Astrocyte (in vitro differentiated cells and primary cell): ENCODE measurements at regions not wholly inside any gene's neighbourhood (a gene's known extent, or its start where the extent isn't known, plus 50 kb on each side); places are given as distances from the start of the nearest gene placed in this dataset.

Source experiments
- DNase-seq: peaks from one replicate; pipeline ENCODE4 v3.0.0-alpha.2; 2010; ENCODE audit warnings: low read depth
- FAIRE-seq: peaks from 2 replicates; lab custom pipeline; 2011; peaks lifted over from hg19 to GRCh38; lab: Jason Lieb, UNC
- H2AFZ ChIP-seq: 2 replicates; pipeline ENCODE4 v1.6.0; 2012; ENCODE audit warnings: low read depth, low read length, inconsistent platforms
- H3K27ac ChIP-seq: 2 replicates; pipeline ENCODE4 v1.5.1; 2011; ENCODE audit warnings: low read depth, low read length, inconsistent platforms
- H3K27me3 ChIP-seq: 2 replicates; pipeline ENCODE4 v1.6.0; 2011; ENCODE audit warnings: low read length, inconsistent platforms; ENCODE audit not compliant: insufficient read depth
- H3K36me3 ChIP-seq: 2 replicates; pipeline ENCODE4 v1.5.1; 2011; ENCODE audit warnings: low read length, inconsistent platforms; ENCODE audit not compliant: insufficient read depth
- H3K4me1 ChIP-seq: 2 replicates; pipeline ENCODE4 v1.5.1; 2011; ENCODE audit warnings: low read length, inconsistent platforms; ENCODE audit not compliant: insufficient read depth
- H3K4me2 ChIP-seq: 2 replicates; pipeline ENCODE4 v1.6.0; 2012; ENCODE audit warnings: low read length, inconsistent platforms
- H3K4me3 ChIP-seq: 2 replicates; pipeline ENCODE4 v1.5.1; 2011; ENCODE audit warnings: low read depth, mild to moderate bottlenecking, low read length, inconsistent platforms; ENCODE audit not compliant: insufficient read depth
- H3K79me2 ChIP-seq: 2 replicates; pipeline ENCODE4 v1.6.0; 2012; ENCODE audit warnings: mild to moderate bottlenecking, low read length, inconsistent platforms; ENCODE audit not compliant: insufficient read depth
- H3K9ac ChIP-seq: 2 replicates; pipeline ENCODE4 v1.6.0; 2012; ENCODE audit warnings: mild to moderate bottlenecking, low read length, inconsistent platforms
- H3K9me3 ChIP-seq: 2 replicates; pipeline ENCODE4 v1.5.1; 2012; ENCODE audit warnings: low read depth, mild to moderate bottlenecking, low read length, inconsistent platforms; ENCODE audit not compliant: insufficient read depth
- H4K20me1 ChIP-seq: 2 replicates; pipeline ENCODE4 v1.6.0; 2012; ENCODE audit warnings: low read length, inconsistent platforms; ENCODE audit not compliant: insufficient read depth
- H3K27ac Mint-ChIP-seq: one replicate; pipeline ENCODE4 v1.8.0; 2021; ENCODE audit warnings: mild to moderate bottlenecking, mixed read lengths; ENCODE audit not compliant: unreplicated experiment
- H3K27me3 Mint-ChIP-seq: one replicate; pipeline ENCODE4 v1.8.0; 2021; ENCODE audit warnings: low read depth, mixed read lengths; ENCODE audit not compliant: unreplicated experiment
- H3K36me3 Mint-ChIP-seq: one replicate; pipeline ENCODE4 v1.8.0; 2021; ENCODE audit warnings: low read depth, mixed read lengths; ENCODE audit not compliant: unreplicated experiment
- H3K4me1 Mint-ChIP-seq: one replicate; pipeline ENCODE4 v1.8.0; 2021; ENCODE audit warnings: low read depth, mixed read lengths; ENCODE audit not compliant: unreplicated experiment
- H3K4me3 Mint-ChIP-seq: one replicate; pipeline ENCODE4 v1.8.0; 2021; ENCODE audit warnings: mild to moderate bottlenecking, moderate library complexity, mixed read lengths; ENCODE audit not compliant: unreplicated experiment
- H3K9me3 Mint-ChIP-seq: one replicate; pipeline ENCODE4 v1.8.0; 2021; ENCODE audit warnings: mild to moderate bottlenecking, mixed read lengths; ENCODE audit not compliant: unreplicated experiment
- CTCF ChIP-seq: IDR thresholded peaks from 2 replicates; pipeline ENCODE4 v1.5.1; 2011; ENCODE audit warnings: low read depth, mild to moderate bottlenecking, inconsistent platforms, low read length, moderate library complexity; ENCODE audit not compliant: insufficient read depth
- EZH2 ChIP-seq: IDR thresholded peaks from 2 replicates; pipeline ENCODE4 v1.6.1; 2012; ENCODE audit warnings: mild to moderate bottlenecking, low read length, inconsistent platforms; ENCODE audit not compliant: insufficient read depth

- Histone ChIP-seq H3K9ac (no peak overlapping the region), H3K79me2 (no peaks in the 10 kb centered on the region), H4K20me1 (no peaks in the 10 kb centered on the region), H3K36me3 (no peaks in the 10 kb centered on the region), H3K27me3 (no peaks in the 10 kb centered on the region), H3K4me3 (no peak overlapping the region), H3K4me2 (no peak overlapping the region), H3K4me1 (no peaks in the 10 kb centered on the region), H3K9me3 (no peaks in the 10 kb centered on the region), H3K27ac (no peak overlapping the region), H2AFZ (no peak overlapping the region)
- Mint-ChIP-seq H3K9me3 (no peaks in the 10 kb centered on the region), H3K4me3 (no peak overlapping the region), H3K36me3 (no peaks in the 10 kb centered on the region), H3K27ac (no peak overlapping the region), H3K27me3 (no peaks in the 10 kb centered on the region), H3K4me1 (no peaks in the 10 kb centered on the region)
- no peak for TF ChIP-seq EZH2
- no peak for TF ChIP-seq CTCF
- DNase-seq (no peak), FAIRE-seq (no peak)
These were observed 836.8 kb upstream of the VRK2 start for GRCh38 chr2:57209799-57210198.

GRCh38 chr2:57210855-57211254 is 835.8 kb upstream of the VRK2 start:
- Histone ChIP-seq H3K4me2 (no peak overlapping the region), H3K4me3 (no peak overlapping the region), H4K20me1 (no peaks in the 10 kb centered on the region), H3K9ac (no peak overlapping the region), H3K27me3 (no peaks in the 10 kb centered on the region), H3K79me2 (no peaks in the 10 kb centered on the region), H2AFZ (no peak overlapping the region), H3K9me3 (no peaks in the 10 kb centered on the region), H3K27ac (no peak overlapping the region), H3K4me1 (no peaks in the 10 kb centered on the region), H3K36me3 (no peaks in the 10 kb centered on the region)
- DNase-seq (no peak), FAIRE-seq (no peak)
- no peaks in the 10 kb centered on the region for H3K27me3 Mint-ChIP-seq
- H3K36me3 Mint-ChIP-seq = no peaks in the 10 kb centered on the region
- no peaks in the 10 kb centered on the region for H3K9me3 Mint-ChIP-seq
- TF ChIP-seq CTCF = no peak
- TF ChIP-seq EZH2 = no peak
- H3K27ac Mint-ChIP-seq = no peak overlapping the region
- no peaks in the 10 kb centered on the region for H3K4me1 Mint-ChIP-seq
- no peak overlapping the region for H3K4me3 Mint-ChIP-seq

- Histone ChIP-seq H3K27me3 (no peaks in the 10 kb centered on the region), H3K36me3 (no peaks in the 10 kb centered on the region), H2AFZ (no peak overlapping the region), H3K4me1 (no peaks in the 10 kb centered on the region), H4K20me1 (no peaks in the 10 kb centered on the region), H3K9me3 (peaks cover 10% of the 10 kb centered on the region), H3K4me2 (no peak overlapping the region), H3K79me2 (no peaks in the 10 kb centered on the region), H3K9ac (no peak overlapping the region), H3K4me3 (no peak overlapping the region), H3K27ac (no peak overlapping the region)
- no peak for TF ChIP-seq CTCF
- TF ChIP-seq EZH2 = no peak
- H3K36me3 Mint-ChIP-seq = no peaks in the 10 kb centered on the region
- FAIRE-seq (no peak), DNase-seq (no peak)
- H3K27me3 Mint-ChIP-seq = no peaks in the 10 kb centered on the region
- H3K27ac Mint-ChIP-seq = no peak overlapping the region
- no peaks in the 10 kb centered on the region for H3K4me1 Mint-ChIP-seq
- H3K4me3 Mint-ChIP-seq = no peak overlapping the region
- H3K9me3 Mint-ChIP-seq = peaks cover 20% of the 10 kb centered on the region
These were observed 829.6 kb upstream of the VRK2 start for GRCh38 chr2:57217013-57217412.
